ENCODE measurements at regions not wholly inside any gene's neighbourhood (a gene's known extent, or its start where the extent isn't known, plus 50 kb on each side); places are given as distances from the start of the nearest gene placed in this dataset.

GRCh38 chr2:192467953-192468660 lies 273.4 kb upstream of the TMEFF2 start:
- TF ChIP-seq EGR1 (IDR thresholded peaks at IDR 0.05) (no peak), YY1 (IDR thresholded peaks at IDR 0.05; ENCODE audit: low read depth) (no peak), REST (IDR thresholded peaks at IDR 0.05; ENCODE audit: low read depth) (no peak), EP300 (IDR thresholded peaks at IDR 0.05; ENCODE audit: borderline replicate concordance) (no peak), MAX (IDR thresholded peaks at IDR 0.05) (no peak), FOXM1 (IDR thresholded peaks at IDR 0.05; ENCODE audit: borderline replicate concordance, low read depth) (no peak), CREB1 (IDR thresholded peaks at IDR 0.05; ENCODE audit: low read depth) (no peak), TAF1 (IDR thresholded peaks at IDR 0.05; ENCODE audit: low read depth) (no peak), TCF12 (IDR thresholded peaks at IDR 0.05; ENCODE audit: low read depth) (no peak), USF1 (IDR thresholded peaks at IDR 0.05) (no peak), TEAD4 (IDR thresholded peaks at IDR 0.05) (no peak)
